ENCODE measurements at regions not wholly inside any gene's neighbourhood (a gene's known extent, or its start where the extent isn't known, plus 50 kb on each side); places are given as distances from the start of the nearest gene placed in this dataset.

DNA sequence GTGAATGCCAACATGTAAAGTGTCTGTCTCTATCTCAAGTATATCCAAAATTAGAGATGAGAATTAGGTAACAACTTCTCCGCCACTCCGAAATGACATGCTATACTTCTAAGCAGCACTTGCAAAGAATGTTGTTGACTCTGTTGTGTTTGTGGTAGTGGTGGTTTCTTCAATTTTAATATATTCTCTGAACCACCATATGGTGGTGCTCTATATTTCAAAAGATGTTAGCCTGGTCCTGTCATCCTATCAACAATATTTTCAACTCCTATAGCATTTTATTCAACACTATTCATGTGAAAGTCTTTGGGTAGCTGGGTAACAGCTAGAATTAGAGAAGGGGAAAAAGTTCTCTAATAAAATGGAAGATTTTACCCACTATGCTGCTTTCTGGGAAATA, 1622.8 kb upstream of the IGFBP7 start:
- Histone ChIP-seq H3K27ac (no peak overlapping the region), H3K27me3 (no peaks in the 10 kb centered on the region), H3K4me3 (no peak overlapping the region), H3K4me1 (no peaks in the 10 kb centered on the region), H3K36me3 (no peaks in the 10 kb centered on the region), H3K9me3 (no peaks in the 10 kb centered on the region)
- no peak for DNase-seq (ENCODE audit: low spot score in 2 of 2)
- 92% methylated on average over 2 of the region's 2 CpGs for WGBS
- no peak for TF ChIP-seq POLR2A (IDR thresholded peaks at IDR 0.05)
- TF ChIP-seq, protein P1, sequence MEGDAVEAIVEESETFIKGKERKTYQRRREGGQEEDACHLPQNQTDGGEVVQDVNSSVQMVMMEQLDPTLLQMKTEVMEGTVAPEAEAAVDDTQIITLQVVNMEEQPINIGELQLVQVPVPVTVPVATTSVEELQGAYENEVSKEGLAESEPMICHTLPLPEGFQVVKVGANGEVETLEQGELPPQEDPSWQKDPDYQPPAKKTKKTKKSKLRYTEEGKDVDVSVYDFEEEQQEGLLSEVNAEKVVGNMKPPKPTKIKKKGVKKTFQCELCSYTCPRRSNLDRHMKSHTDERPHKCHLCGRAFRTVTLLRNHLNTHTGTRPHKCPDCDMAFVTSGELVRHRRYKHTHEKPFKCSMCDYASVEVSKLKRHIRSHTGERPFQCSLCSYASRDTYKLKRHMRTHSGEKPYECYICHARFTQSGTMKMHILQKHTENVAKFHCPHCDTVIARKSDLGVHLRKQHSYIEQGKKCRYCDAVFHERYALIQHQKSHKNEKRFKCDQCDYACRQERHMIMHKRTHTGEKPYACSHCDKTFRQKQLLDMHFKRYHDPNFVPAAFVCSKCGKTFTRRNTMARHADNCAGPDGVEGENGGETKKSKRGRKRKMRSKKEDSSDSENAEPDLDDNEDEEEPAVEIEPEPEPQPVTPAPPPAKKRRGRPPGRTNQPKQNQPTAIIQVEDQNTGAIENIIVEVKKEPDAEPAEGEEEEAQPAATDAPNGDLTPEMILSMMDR (IDR thresholded peaks at IDR 0.05) = no peak
- TF ChIP-seq EP300 (IDR thresholded peaks at IDR 0.05) = no peak
- no peak for TF ChIP-seq POLR2AphosphoS5 (IDR thresholded peaks at IDR 0.05)

DNA sequence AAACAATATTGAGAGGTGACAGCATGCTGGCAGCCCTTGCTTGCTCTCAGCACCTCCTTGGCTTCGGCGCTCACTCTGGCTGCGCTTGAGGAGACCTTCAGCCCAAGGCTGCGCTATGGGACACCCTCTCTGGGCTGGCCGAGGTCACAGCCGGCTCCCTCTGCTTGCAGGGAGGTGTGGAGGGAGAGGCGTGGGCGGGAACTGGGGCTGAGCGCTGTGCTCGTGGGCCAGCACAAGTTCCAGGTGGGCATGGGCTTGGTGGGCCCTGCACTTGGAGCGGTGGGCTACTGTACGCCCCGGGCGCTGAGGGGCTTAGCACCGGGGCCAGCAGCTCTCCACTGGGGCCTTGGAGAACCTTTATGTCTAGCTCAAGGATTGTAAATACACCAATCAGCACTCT, 1613.8 kb upstream of the IGFBP7 start:
- WGBS = 84% methylated on average over 12 of the region's 15 CpGs
- no peaks in the 10 kb centered on the region for H3K36me3 ChIP-seq

DNA sequence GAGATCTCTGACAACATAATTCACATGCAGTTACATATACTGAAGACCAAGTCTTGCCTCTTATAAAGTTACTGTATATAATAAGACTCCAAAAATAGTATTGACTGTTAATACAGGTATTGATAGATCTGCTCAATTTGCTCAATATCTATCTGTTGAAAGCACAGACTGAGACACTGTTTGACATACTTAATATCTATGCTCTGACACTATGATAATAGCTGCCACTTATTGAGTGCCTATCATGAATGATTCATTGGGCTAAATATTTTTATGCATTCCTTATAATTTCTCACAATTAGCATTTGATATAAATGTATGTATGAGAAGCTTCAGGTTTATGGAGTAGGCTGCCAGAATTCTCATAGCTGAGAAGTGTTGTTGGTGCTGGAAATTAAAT, 1600.9 kb upstream of the IGFBP7 start:
- no peaks in the 10 kb centered on the region for H3K4me1 ChIP-seq
- no peak overlapping the region for H3K27ac ChIP-seq
- H3K27me3 ChIP-seq = no peaks in the 10 kb centered on the region
- no peak overlapping the region for H3K4me3 ChIP-seq
- no peak for DNase-seq (ENCODE audit: low spot score in 2 of 2)
- H3K36me3 ChIP-seq = no peaks in the 10 kb centered on the region
- peaks cover 3% of the 10 kb centered on the region for H3K9me3 ChIP-seq
- TF ChIP-seq POLR2A (IDR thresholded peaks at IDR 0.05) = no peak
- no peak for TF ChIP-seq POLR2AphosphoS5 (IDR thresholded peaks at IDR 0.05)
- TF ChIP-seq EP300 (IDR thresholded peaks at IDR 0.05) = no peak
- TF ChIP-seq, protein P1 (IDR thresholded peaks at IDR 0.05) = no peak

More for the DNA sequence above, 1613.8 kb upstream of the IGFBP7 start:
- Histone ChIP-seq H3K27ac (no peak overlapping the region), H3K27me3 (no peaks in the 10 kb centered on the region), H3K9me3 (no peaks in the 10 kb centered on the region), H3K4me3 (no peak overlapping the region), H3K4me1 (no peaks in the 10 kb centered on the region)
- TF ChIP-seq POLR2A (IDR thresholded peaks at IDR 0.05) (no peak), POLR2AphosphoS5 (IDR thresholded peaks at IDR 0.05) (no peak), EP300 (IDR thresholded peaks at IDR 0.05) (no peak)
- TF ChIP-seq, protein P1 (IDR thresholded peaks at IDR 0.05) = no peak
- DNase-seq (ENCODE audit: low spot score in 2 of 2) = no peak

- H3K4me3 ChIP-seq = no peak overlapping the region
- 19% methylated on average over 1 of the region's 1 CpG for WGBS
- no peaks in the 10 kb centered on the region for H3K9me3 ChIP-seq
- H3K27me3 ChIP-seq = no peaks in the 10 kb centered on the region
- no peak for DNase-seq (ENCODE audit: low spot score in 2 of 2)
- TF ChIP-seq POLR2A (IDR thresholded peaks at IDR 0.05) (no peak), EP300 (IDR thresholded peaks at IDR 0.05) (no peak), POLR2AphosphoS5 (IDR thresholded peaks at IDR 0.05) (no peak)
- TF ChIP-seq, protein P1 (IDR thresholded peaks at IDR 0.05) = no peak
- H3K27ac ChIP-seq = no peak overlapping the region
- H3K4me1 ChIP-seq = no peaks in the 10 kb centered on the region
- no peaks in the 10 kb centered on the region for H3K36me3 ChIP-seq
These were observed 1578.4 kb upstream of the IGFBP7 start for GRCh38 chr4:58688568-58688967.

GRCh38 chr4:58679886-58680285, 1569.7 kb upstream of the IGFBP7 start:
- no peaks in the 10 kb centered on the region for H3K4me1 ChIP-seq
- H3K27ac ChIP-seq = no peak overlapping the region
- H3K36me3 ChIP-seq = no peaks in the 10 kb centered on the region
- no peak for DNase-seq (ENCODE audit: low spot score in 2 of 2)
- H3K27me3 ChIP-seq = no peaks in the 10 kb centered on the region
- no peaks in the 10 kb centered on the region for H3K9me3 ChIP-seq
- no peak overlapping the region for H3K4me3 ChIP-seq
- WGBS = 88% methylated on average over 1 of the region's 1 CpG
- TF ChIP-seq POLR2AphosphoS5 (IDR thresholded peaks at IDR 0.05) (no peak), POLR2A (IDR thresholded peaks at IDR 0.05) (no peak), EP300 (IDR thresholded peaks at IDR 0.05) (no peak)
- TF ChIP-seq, protein P1 (IDR thresholded peaks at IDR 0.05) = no peak

Measured in suprapubic skin (tissue), 4 donors.